Stimulated activated CD8-positive, alpha-beta memory T cell treated with anti-CD3 and anti-CD28 coated beads, Interleukin-2, amount 100 ng/mL, for 1 hour (primary cell): ENCODE measurements at regions not wholly inside any gene's neighbourhood (a gene's known extent, or its start where the extent isn't known, plus 50 kb on each side); places are given as distances from the start of the nearest gene placed in this dataset.
"Not testable (repeated sequence)": the region's sequence is repeated elsewhere in the genome, so short reads cannot be mapped to it uniquely, and the experiment has no call there.

ENCODE experiments used
- DNase-seq, 2 donors: peaks; one replicate each; pipeline ENCODE4 v3.0.0-alpha.2; 2020; ENCODE audit warnings: low read depth in 2 of 2

- DNase-seq: not testable (repeated sequence)
Observed at GRCh38 chr3:157581956-157582636, 78.9 kb upstream of the VEPH1 start.

GRCh38 chr3:157581371-157581770 is 78.2 kb upstream of the VEPH1 start:
- no peak for DNase-seq

- DNase-seq: no peak
Observed at GRCh38 chr3:157578181-157578580, 75.0 kb upstream of the VEPH1 start.

GRCh38 chr3:157574531-157574930 is 71.3 kb upstream of the VEPH1 start:
- DNase-seq: no peak

- DNase-seq: no peak
Observed at GRCh38 chr3:157573780-157574378, 70.7 kb upstream of the VEPH1 start.

GRCh38 chr3:157573281-157573680 is 70.1 kb upstream of the VEPH1 start:
- no peak for DNase-seq

- DNase-seq: no peak
Observed at GRCh38 chr3:157572559-157573270, 69.5 kb upstream of the VEPH1 start.

GRCh38 chr3:157566596-157566995 is 63.4 kb upstream of the VEPH1 start:
- DNase-seq: no peak

GRCh38 chr3:157559401-157559800 is 56.2 kb upstream of the VEPH1 start:
- DNase-seq: no peak
